NB4 (cell line): ENCODE measurements at regions not wholly inside any gene's neighbourhood (a gene's known extent, or its start where the extent isn't known, plus 50 kb on each side); places are given as distances from the start of the nearest gene placed in this dataset.

ENCODE experiments used
- DNase-seq: peaks from one replicate; pipeline ENCODE4 v3.0.0; 2010; ENCODE audit warnings: low read depth
- H3K4me3 ChIP-seq: one replicate; pipeline ENCODE4 v1.5.1; 2011; ENCODE audit warnings: mild to moderate bottlenecking, low read depth, low read length, moderate library complexity
- MYC ChIP-seq: IDR thresholded peaks from 2 replicates; pipeline ENCODE4 v1.6.1; 2011; ENCODE audit warnings: low read depth, low read length
- POLR2A ChIP-seq: IDR thresholded peaks from 2 replicates; pipeline ENCODE4 v1.6.1; 2011; ENCODE audit warnings: mild to moderate bottlenecking; ENCODE audit not compliant: insufficient read length; ENCODE audit errors: extremely low read depth
- TF ChIP-seq, protein P1 (sequence below): IDR thresholded peaks from 2 replicates; pipeline ENCODE4 v1.6.1; 2011; ENCODE audit warnings: low read depth, low read length
- TF ChIP-seq, protein P2 (sequence below): IDR thresholded peaks from one replicate; pipeline ENCODE4 v1.5.1; 2012; ENCODE audit warnings: low read depth, low read length

DNA sequence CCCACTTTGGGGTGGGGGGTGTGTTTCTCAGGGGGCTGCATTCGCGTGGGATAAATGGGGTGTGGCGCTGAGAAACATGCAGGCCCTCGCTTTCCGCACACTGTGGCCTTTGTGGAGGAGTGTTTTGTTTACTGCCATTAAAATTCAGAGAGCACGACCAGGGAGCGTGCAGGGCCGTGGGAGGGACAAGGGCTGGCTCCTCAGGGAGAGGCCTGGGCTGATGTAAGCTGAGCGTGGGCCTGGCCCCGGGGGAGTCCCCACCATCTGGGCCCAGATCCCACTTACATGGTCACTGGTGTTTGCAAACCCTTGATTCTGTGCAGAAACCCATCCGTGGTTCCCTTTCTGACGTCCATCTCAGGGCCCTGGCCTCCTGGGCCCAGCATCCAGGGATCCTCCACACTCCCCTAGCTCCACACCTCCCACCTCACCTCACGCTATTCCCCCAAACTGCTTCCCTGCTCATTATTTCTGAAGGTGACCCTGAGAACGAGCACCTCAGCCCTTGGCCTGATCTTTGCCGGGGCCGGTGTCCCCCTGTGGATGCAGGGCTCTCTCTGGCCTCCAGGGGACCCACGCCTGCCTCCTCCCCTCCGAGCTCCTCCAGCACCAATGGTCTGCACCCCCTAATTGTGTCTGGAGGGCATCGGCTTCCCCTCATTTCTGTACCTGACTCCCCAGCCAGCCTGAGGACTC is 92.5 kb upstream of the SIM2 start:
- no peak for DNase-seq
- no peak overlapping the region for H3K4me3 ChIP-seq
- TF ChIP-seq, protein P1, sequence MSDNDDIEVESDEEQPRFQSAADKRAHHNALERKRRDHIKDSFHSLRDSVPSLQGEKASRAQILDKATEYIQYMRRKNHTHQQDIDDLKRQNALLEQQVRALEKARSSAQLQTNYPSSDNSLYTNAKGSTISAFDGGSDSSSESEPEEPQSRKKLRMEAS = no peak
- TF ChIP-seq, protein P2, sequence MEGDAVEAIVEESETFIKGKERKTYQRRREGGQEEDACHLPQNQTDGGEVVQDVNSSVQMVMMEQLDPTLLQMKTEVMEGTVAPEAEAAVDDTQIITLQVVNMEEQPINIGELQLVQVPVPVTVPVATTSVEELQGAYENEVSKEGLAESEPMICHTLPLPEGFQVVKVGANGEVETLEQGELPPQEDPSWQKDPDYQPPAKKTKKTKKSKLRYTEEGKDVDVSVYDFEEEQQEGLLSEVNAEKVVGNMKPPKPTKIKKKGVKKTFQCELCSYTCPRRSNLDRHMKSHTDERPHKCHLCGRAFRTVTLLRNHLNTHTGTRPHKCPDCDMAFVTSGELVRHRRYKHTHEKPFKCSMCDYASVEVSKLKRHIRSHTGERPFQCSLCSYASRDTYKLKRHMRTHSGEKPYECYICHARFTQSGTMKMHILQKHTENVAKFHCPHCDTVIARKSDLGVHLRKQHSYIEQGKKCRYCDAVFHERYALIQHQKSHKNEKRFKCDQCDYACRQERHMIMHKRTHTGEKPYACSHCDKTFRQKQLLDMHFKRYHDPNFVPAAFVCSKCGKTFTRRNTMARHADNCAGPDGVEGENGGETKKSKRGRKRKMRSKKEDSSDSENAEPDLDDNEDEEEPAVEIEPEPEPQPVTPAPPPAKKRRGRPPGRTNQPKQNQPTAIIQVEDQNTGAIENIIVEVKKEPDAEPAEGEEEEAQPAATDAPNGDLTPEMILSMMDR = no peak
- no peak for TF ChIP-seq POLR2A
- TF ChIP-seq MYC = no peak

DNA sequence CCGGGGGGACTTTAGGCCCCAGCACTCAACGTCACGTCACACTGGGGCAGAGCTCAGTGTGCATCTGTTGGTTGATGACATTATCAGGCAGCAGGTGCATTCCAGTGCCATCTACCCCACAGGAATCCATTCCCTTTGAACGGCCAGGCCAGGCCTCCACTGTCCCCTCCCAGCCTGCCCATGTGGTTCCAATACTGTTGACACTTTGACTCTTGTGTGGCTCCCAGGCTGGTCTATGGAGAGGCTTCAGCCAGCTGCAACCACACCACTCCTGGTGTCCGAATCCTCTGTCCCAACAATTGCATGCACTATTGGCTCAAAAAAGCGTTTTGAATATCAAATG is 92.0 kb upstream of the SIM2 start:
- TF ChIP-seq, protein P1 = no peak
- no peak for TF ChIP-seq POLR2A
- TF ChIP-seq, protein P2 = no peak
- TF ChIP-seq MYC = no peak
- no peak overlapping the region for H3K4me3 ChIP-seq
- DNase-seq = no peak

DNA sequence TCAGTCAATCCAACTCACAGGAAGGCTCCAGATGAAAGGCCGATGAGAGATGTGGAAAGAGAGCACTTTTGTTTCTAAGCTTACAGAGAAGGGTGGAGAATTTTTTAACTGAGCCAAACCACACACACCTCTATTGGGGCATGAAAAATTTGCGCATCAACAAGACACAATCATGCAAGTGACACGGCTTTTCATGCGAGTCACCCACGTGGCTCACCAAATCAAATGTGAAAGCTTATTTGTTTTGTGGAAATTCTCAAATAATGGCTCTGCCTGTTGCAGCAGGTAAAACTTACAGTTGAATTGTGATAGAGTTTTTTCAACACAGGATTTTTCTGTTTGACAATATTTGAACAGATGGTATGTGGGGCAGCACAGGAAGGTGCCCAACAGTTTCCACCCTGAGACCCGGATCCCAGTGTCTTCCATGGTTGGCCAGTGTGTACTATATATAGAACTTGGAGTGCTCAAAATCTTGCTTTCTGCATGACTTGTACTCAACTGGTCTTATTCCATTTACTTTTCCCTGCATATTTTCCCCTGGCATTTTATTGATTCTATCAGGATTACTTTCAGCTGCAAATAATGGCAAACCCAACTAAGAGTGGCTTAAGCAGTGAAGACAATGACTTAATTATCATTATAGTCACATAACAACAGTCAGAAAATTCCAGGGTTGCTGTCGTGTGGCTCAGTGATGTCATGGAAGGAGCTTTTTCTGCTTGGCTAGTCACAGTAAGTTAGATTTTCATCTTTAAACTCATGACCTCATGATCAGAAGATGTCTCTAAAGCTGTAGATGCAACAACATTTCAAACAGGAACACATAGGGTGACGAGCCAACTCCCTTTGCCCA is 90.6 kb upstream of the SIM2 start:
- H3K4me3 ChIP-seq = no peak overlapping the region

DNA sequence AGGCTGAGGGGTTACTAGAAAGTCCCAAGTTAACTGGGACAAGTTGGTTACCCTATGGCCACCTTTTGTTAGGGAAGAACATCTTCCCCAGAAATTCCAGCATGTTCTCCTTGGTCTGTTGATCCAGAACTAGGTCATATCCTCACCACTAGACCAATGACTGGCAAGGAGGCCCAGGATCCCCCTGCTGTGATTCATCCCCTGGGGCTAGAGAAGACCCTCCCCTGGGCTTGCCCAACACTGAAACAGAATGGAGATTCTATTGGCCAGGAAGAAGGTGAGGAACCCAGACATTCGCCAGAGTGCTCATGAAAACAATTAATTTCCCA is 90.1 kb upstream of the SIM2 start:
- no peak for DNase-seq
- TF ChIP-seq, protein P1 = no peak
- TF ChIP-seq MYC = no peak
- TF ChIP-seq, protein P2 = no peak
- no peak for TF ChIP-seq POLR2A
- H3K4me3 ChIP-seq = no peak overlapping the region

More for the DNA sequence above, 90.6 kb upstream of the SIM2 start:
- no peak for DNase-seq
- no peak for TF ChIP-seq POLR2A
- TF ChIP-seq, protein P1 = no peak
- TF ChIP-seq, protein P2 = no peak
- no peak for TF ChIP-seq MYC

DNA sequence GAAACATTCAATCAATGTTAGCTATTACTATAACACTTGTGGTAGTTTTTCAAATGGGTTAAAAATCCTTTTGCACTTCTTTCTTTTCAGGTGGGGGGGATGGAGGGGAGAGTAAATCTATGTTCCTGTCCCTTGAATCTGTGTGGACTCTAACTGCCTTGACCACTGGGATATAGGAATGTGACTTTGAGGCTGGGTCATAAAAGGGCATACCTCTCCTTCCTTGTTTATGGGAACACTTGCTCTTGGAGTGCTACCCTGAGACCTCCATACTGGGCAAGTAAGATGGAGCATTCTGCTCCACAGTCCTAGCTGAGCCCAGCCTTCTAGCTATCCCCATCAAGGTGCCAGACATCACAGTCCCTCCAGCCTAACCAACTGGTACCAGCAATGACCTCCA is 89.3 kb upstream of the SIM2 start:
- no peak for DNase-seq
- H3K4me3 ChIP-seq = no peak overlapping the region
- TF ChIP-seq, protein P1 = no peak
- TF ChIP-seq, protein P2 = no peak
- TF ChIP-seq POLR2A (no peak), MYC (no peak)

DNA sequence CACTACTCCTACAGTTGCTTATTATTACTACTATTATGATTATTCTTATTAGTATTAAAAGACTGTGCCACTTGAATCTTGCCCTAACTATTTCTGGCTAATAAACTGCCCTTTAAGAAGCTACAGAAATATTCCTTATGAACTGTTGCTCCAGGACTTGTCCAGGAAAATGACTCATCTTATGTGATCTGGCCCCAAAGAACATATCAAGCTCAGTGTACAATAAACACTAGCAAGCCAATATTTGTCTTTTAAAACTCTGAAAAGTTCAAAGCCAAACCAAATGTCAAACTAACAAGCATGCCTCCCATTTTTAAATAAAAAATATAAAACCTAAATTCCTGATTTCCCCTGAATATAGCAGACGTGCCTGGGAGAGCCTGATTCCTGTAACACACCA is 88.7 kb upstream of the SIM2 start:
- H3K4me3 ChIP-seq = no peak overlapping the region
- no peak for DNase-seq
- TF ChIP-seq, protein P1 = no peak
- TF ChIP-seq POLR2A (no peak), MYC (no peak)
- TF ChIP-seq, protein P2 = no peak
